ENCODE measurements at regions not wholly inside any gene's neighbourhood (a gene's known extent, or its start where the extent isn't known, plus 50 kb on each side); places are given as distances from the start of the nearest gene placed in this dataset.

DNA sequence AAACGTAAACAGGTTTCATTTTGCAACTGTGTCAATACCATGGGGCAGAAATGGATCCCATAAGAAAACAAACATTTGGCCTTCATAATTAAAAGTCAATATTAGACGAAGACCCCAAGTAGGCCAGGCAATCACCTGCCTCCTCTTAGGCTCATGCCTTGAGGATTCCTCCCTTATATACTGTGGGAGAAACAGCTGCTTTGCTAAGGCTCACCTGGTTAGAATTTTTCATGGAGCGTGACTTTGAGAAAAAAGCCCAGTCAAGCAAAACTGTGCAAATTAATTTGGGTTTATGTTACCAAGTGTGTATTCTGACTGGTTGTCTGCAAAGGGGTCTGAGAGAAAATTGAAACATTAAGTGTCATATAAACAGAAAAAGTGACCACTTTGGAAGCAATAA lies 605.3 kb upstream of the USP24 start (continued):
- no peak for TF ChIP-seq RAD21 (IDR thresholded peaks at IDR 0.05; ENCODE audit: insufficient read depth, low read depth, low read length)
- no peak for TF ChIP-seq IKZF2 (IDR thresholded peaks at IDR 0.05)
- TF ChIP-seq HDAC2 (IDR thresholded peaks at IDR 0.05): no peak
- no peak for TF ChIP-seq POLR2AphosphoS5 (IDR thresholded peaks at IDR 0.05; ENCODE audit: low read length)
- TF ChIP-seq ZBTB11 (CRISPR knock-in tag; IDR thresholded peaks at IDR 0.05): no peak
- no peak for TF ChIP-seq SKIL (IDR thresholded peaks at IDR 0.05; ENCODE audit: low read depth, poor library complexity, severe bottlenecking)
- no peak for TF ChIP-seq SUZ12 (IDR thresholded peaks at IDR 0.05; ENCODE audit: unreplicated experiment)
- TF ChIP-seq ZNF592 (IDR thresholded peaks at IDR 0.05): no peak
